GM18511 (cell line): ENCODE measurements at regions not wholly inside any gene's neighbourhood (a gene's known extent, or its start where the extent isn't known, plus 50 kb on each side); places are given as distances from the start of the nearest gene placed in this dataset.

Source experiments
- ATAC-seq: cut with Tn5 transposase; IDR thresholded peaks from one replicate; pipeline ENCODE4 v1.9.1; 2021; ENCODE audit warnings: mild to moderate bottlenecking, moderate library complexity; ENCODE audit not compliant: unreplicated experiment

- ATAC-seq = no peak
These were observed 125.7 kb upstream of the TMPRSS2 start for GRCh38 chr21:41633627-41634026.

- no peak for ATAC-seq
These were observed 125.0 kb upstream of the TMPRSS2 start for GRCh38 chr21:41632748-41633475.

GRCh38 chr21:41631564-41632461, 123.9 kb upstream of the TMPRSS2 start:
- no peak for ATAC-seq

- no peak for ATAC-seq
These were observed 123.0 kb upstream of the TMPRSS2 start for GRCh38 chr21:41630917-41631316.

GRCh38 chr21:41630249-41630648, 122.3 kb upstream of the TMPRSS2 start:
- ATAC-seq = no peak

GRCh38 chr21:41628256-41628655, 120.3 kb upstream of the TMPRSS2 start:
- ATAC-seq = no peak

- no peak for ATAC-seq
These were observed 119.5 kb upstream of the TMPRSS2 start for GRCh38 chr21:41627428-41627827.

- no peak for ATAC-seq
These were observed 118.1 kb upstream of the TMPRSS2 start for GRCh38 chr21:41626021-41626420.

GRCh38 chr21:41625428-41625827, 117.5 kb upstream of the TMPRSS2 start:
- no peak for ATAC-seq

- no peak for ATAC-seq
These were observed 116.8 kb upstream of the TMPRSS2 start for GRCh38 chr21:41624674-41625310.

- no peak for ATAC-seq
These were observed 116.0 kb upstream of the TMPRSS2 start for GRCh38 chr21:41623945-41624344.

- ATAC-seq = no peak
These were observed 115.0 kb upstream of the TMPRSS2 start for GRCh38 chr21:41622831-41623548.

GRCh38 chr21:41622201-41622600, 114.2 kb upstream of the TMPRSS2 start:
- ATAC-seq = no peak

GRCh38 chr21:41621513-41621912, 113.6 kb upstream of the TMPRSS2 start:
- ATAC-seq = no peak

- no peak for ATAC-seq
These were observed 113.0 kb upstream of the TMPRSS2 start for GRCh38 chr21:41620982-41621381.

GRCh38 chr21:41620541-41620940, 112.6 kb upstream of the TMPRSS2 start:
- ATAC-seq = no peak

- no peak for ATAC-seq
These were observed 108.2 kb upstream of the TMPRSS2 start for GRCh38 chr21:41616031-41616591.

GRCh38 chr21:41615613-41616012, 107.7 kb upstream of the TMPRSS2 start:
- no peak for ATAC-seq

GRCh38 chr21:41614511-41614910, 106.6 kb upstream of the TMPRSS2 start:
- ATAC-seq = no peak

- ATAC-seq = no peak
These were observed 105.6 kb upstream of the TMPRSS2 start for GRCh38 chr21:41613533-41613909.
